Mucosa of descending colon (tissue), 3 donors: ENCODE measurements at regions not wholly inside any gene's neighbourhood (a gene's known extent, or its start where the extent isn't known, plus 50 kb on each side); places are given as distances from the start of the nearest gene placed in this dataset.

ENCODE experiments used
- ATAC-seq: fragments of 200-7000 bp; cut with Tn5 transposase; one replicate; pipeline ENCODE4 v1.9.1; 2020; ENCODE audit warnings: mild to moderate bottlenecking, moderate library complexity
- DNase-seq, 3 donors: peaks; one replicate each; pipeline ENCODE4 v3.0.0-alpha.2; 2020
- H3K36me3 ChIP-seq: fragments of 200-600 bp; one replicate; pipeline ENCODE4 v1.8.0; 2021; ENCODE audit warnings: low read depth, mild to moderate bottlenecking
- H3K4me1 ChIP-seq: fragments of 200-600 bp; one replicate; pipeline ENCODE4 v1.8.0; 2021; ENCODE audit warnings: low read depth, mild to moderate bottlenecking
- H3K4me3 ChIP-seq: fragments of 200-600 bp; one replicate; pipeline ENCODE4 v1.8.0; 2021; ENCODE audit warnings: mild to moderate bottlenecking
- H3K9me3 ChIP-seq: fragments of 200-600 bp; one replicate; pipeline ENCODE4 v1.8.0; 2021; ENCODE audit warnings: mild to moderate bottlenecking
- intact Hi-C, 2 donors: fragments of 100-400 bp; cut with DNase I in 1 of 2; cut with micrococcal nuclease in 1 of 2; formaldehyde crosslinking; loops; one replicate each; pipeline versions ENCODE4 v1.11.0 to v1.11.1; 2022; cut with DNase I, micrococcal nuclease
- TF ChIP-seq, protein P1 (sequence below): fragments of 200-600 bp; IDR thresholded peaks from one replicate; pipeline ENCODE4 v1.8.0; 2022; ENCODE audit warnings: antibody characterized with exemption, mild to moderate bottlenecking
- donor health status: DM: no; HTN: no; CAD: no; lungs with moderate emphysema.
- donor health status: DM: no; HTN: no; CAD: no.
- donor health status: DM: no; HTN: yes; CAD: no.

DNA sequence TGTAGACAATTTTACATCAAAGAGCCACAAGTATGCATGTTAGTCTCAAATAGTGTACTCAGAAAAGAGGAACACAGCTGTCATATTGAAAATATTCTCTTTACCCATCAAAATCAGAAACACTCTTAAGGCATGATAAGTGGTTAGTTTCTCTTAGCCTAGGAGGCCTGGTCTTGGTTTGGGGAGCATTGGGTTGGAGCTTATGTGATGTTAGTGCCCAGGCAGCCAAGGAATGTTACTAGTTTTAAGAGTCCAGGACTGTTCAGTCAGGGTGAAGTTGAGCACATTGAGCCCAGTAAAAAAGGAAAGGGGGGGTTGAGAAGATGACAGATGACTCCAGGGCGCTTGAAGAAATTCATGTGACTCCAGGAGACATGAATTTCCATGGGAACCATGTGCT, 340.6 kb downstream of the HRH4 start:
- no peak for DNase-seq
- intact Hi-C loops, result no loop called here
- H3K4me3 ChIP-seq, result no peak overlapping the region
- no peaks in the 10 kb centered on the region for H3K36me3 ChIP-seq
- H3K4me1 ChIP-seq, result peaks cover 6% of the 10 kb centered on the region
- ATAC-seq, result no peak
- TF ChIP-seq, protein P1, sequence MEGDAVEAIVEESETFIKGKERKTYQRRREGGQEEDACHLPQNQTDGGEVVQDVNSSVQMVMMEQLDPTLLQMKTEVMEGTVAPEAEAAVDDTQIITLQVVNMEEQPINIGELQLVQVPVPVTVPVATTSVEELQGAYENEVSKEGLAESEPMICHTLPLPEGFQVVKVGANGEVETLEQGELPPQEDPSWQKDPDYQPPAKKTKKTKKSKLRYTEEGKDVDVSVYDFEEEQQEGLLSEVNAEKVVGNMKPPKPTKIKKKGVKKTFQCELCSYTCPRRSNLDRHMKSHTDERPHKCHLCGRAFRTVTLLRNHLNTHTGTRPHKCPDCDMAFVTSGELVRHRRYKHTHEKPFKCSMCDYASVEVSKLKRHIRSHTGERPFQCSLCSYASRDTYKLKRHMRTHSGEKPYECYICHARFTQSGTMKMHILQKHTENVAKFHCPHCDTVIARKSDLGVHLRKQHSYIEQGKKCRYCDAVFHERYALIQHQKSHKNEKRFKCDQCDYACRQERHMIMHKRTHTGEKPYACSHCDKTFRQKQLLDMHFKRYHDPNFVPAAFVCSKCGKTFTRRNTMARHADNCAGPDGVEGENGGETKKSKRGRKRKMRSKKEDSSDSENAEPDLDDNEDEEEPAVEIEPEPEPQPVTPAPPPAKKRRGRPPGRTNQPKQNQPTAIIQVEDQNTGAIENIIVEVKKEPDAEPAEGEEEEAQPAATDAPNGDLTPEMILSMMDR, result no peak
- no peaks in the 10 kb centered on the region for H3K9me3 ChIP-seq

DNA sequence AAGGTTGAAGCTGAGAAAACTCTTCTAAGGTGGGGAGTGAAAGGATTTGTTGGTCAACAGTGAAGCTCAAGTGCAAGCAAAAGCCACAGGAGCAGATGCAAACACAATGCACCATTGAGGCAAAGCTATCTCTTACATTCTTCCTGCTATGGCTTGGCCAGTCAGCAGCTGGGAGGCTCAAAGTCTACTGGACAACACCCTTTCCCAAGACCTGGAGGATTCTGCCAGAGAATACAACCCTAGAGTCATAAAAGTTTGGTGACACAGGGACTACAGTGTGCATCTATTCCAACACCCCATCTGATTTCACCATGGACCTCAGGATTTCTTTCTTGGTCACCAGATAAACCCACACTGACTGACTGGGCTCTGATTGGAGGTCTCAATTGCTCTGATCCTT, 342.0 kb downstream of the HRH4 start:
- DNase-seq, result peak in 2 of 3 donors; percentile 50 to 69
- peak; percentile 89 for ATAC-seq
- Histone ChIP-seq H3K4me3 (no peak overlapping the region), H3K4me1 (peaks cover 6% of the 10 kb centered on the region), H3K36me3 (no peaks in the 10 kb centered on the region), H3K9me3 (no peaks in the 10 kb centered on the region)
- intact Hi-C loops, result no loop called here
- TF ChIP-seq, protein P1, result no peak

DNA sequence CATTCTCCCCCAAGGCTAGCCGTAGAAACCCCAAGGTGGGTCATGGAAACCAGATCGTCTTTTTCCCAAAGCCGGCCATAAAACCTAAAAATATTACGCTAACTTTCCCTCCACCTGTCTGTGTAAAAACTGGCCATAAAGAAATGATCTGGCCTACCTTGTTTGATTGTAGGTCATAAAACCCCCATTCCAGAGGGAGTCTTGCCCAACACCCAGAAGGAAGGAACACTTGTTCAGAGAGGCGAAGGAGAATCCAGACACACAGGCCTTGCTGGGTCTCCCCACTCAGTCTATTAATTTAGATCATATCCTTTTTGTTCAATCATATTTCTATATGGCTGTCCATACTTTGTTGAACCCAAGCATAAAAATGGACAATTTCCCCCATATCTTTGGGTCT, 344.7 kb downstream of the HRH4 start:
- TF ChIP-seq, protein P1, result no peak
- DNase-seq, result peak in 1 of 3 donors; percentile 57
- Histone ChIP-seq H3K4me1 (peaks cover 19% of the 10 kb centered on the region), H3K4me3 (no peak overlapping the region), H3K36me3 (no peaks in the 10 kb centered on the region), H3K9me3 (no peaks in the 10 kb centered on the region)
- ATAC-seq, result peak; percentile 62
- intact Hi-C loops, result loop anchor here in 1 of 2 donors (5.0 kb wide), 1 partner anchor 47 kb away; no protein-coding TSS in a partner anchor

DNA sequence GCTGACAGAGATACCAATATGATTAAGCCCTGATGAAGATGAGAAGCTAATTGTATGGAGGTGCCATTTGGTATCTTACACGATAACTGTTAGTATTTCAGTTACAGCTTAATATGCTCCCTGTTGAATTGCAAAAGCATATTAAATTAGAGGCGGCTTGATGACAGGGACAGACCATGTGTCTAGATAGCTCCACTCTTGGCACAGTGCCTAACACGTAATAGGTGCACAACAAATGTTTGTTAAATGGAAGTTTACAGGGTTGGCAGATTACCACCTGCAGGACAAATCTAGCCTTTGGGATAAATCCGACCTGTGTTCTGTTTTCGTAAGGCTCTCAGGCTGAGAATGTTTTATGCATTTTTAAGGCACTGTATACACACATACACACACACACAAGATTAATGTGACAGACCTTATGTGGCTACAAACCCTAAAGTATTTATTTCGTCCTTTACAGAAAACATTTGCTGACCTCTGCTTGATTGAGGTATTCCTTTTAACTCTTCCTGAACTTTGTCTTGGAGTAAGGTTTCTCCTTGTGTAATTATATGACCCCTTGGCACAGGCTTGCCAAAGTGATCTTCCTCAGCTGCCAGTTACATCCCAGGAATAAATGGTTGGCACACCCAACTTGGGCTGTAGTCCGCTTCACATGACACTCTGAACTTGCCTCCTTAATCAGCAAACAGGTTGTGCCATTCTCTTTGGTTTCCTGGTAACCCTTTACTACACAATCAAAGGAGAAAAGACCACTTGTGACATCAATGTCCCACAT, 348.9 kb downstream of the HRH4 start:
- Histone ChIP-seq H3K4me3 (no peak overlapping the region), H3K9me3 (no peaks in the 10 kb centered on the region), H3K4me1 (peaks cover 26% of the 10 kb centered on the region), H3K36me3 (no peaks in the 10 kb centered on the region)
- TF ChIP-seq, protein P1, result no peak
- ATAC-seq (peak; percentile 88), DNase-seq (peak in 1 of 3 donors; percentile 74)
- intact Hi-C loops, result loop anchor here in 1 of 2 donors (5.0 kb wide), 1 partner anchor 43 kb away; no protein-coding TSS in a partner anchor

DNA sequence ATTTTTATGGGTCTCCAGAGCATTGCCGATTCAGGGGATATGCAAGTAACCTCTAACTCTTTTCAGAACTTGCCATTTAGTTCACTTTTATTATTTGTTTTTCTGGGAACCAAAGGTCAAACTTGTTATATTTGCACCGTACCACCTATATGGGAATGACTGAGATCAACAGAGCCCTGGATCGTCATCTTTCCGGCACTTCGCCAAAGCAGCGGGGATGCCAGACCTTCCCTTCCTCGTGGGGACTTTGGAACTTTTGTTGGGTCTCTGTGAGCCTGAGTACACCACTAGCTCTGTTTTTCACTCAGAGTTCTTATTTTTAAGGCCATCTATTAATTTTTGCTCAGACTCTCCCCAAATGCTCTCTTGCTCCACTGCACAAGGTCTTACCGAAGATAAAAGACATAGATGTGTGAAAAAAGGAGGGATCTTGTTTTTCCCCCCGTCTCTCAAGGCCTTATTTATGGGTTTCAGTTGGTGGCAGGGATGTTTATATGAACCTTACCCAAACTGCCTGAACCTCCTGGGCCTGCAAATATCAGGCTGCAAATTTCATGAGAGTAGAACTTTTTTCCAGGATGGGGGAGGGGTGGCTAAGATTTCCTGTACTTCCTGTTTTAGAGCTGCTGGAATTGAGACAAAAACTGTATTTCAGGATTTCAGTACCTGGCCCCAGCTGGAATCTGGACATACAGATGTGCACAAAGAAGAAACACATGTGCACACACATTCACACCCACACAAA, 350.3 kb downstream of the HRH4 start:
- Histone ChIP-seq H3K36me3 (no peaks in the 10 kb centered on the region), H3K4me1 (peaks cover 22% of the 10 kb centered on the region), H3K4me3 (no peak overlapping the region), H3K9me3 (no peaks in the 10 kb centered on the region)
- ATAC-seq (peak; percentile 66), DNase-seq (peak; percentile 73 to 81 (median 77))
- intact Hi-C loops, result no loop called here
- TF ChIP-seq, protein P1, result no peak
